Upper lobe of left lung (tissue), 4 donors: ENCODE measurements at regions not wholly inside any gene's neighbourhood (a gene's known extent, or its start where the extent isn't known, plus 50 kb on each side); places are given as distances from the start of the nearest gene placed in this dataset.

Experiments
- EP300 ChIP-seq, 4 donors: sonication (generic); formaldehyde crosslinking; IDR thresholded peaks; one replicate each; pipeline ENCODE4 v1.5.1; 2017; ENCODE audit warnings: antibody characterized with exemption in 4 of 4, control low read depth in 2 of 4
- POLR2A ChIP-seq, 4 donors: fragments of 450-650 bp; IDR thresholded peaks; one replicate each; pipeline ENCODE4 v1.5.1; 2016 to 2017; ENCODE audit warnings: antibody characterized with exemption in 4 of 4, mild to moderate bottlenecking in 2 of 4
- TF ChIP-seq, protein P1 (sequence below), 6 experiments: fragments of 450-650 bp in 4 of 6; fragments of 200-600 bp in 2 of 6; sonication (generic) in 2 of 6; IDR thresholded peaks; one replicate each; pipeline ENCODE4 v1.5.1; 2016 to 2019; ENCODE audit warnings: antibody characterized with exemption in 6 of 6

DNA sequence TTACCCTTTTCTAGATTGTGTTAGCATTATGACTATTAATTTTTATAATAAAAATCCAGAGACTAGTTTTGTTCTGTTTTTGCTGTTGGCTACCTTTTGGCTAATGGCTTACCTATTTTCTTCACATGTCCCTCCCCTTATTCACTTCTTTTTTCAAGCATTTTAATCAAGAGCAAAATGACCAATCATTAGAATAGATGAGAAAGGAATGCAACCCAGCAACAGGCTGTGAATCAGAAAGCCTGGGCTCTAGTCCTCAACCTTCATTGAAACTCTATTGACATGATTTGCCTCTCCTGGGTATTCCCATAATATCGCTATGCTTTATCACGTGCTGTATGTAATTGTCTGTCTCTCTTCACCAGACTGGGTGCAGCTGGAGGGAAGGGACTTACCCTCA lies 370.1 kb downstream of the IRS1 start:
- TF ChIP-seq EP300 (IDR thresholded peaks at IDR 0.05): no peak
- TF ChIP-seq POLR2A (IDR thresholded peaks at IDR 0.05): no peak
- TF ChIP-seq, protein P1, sequence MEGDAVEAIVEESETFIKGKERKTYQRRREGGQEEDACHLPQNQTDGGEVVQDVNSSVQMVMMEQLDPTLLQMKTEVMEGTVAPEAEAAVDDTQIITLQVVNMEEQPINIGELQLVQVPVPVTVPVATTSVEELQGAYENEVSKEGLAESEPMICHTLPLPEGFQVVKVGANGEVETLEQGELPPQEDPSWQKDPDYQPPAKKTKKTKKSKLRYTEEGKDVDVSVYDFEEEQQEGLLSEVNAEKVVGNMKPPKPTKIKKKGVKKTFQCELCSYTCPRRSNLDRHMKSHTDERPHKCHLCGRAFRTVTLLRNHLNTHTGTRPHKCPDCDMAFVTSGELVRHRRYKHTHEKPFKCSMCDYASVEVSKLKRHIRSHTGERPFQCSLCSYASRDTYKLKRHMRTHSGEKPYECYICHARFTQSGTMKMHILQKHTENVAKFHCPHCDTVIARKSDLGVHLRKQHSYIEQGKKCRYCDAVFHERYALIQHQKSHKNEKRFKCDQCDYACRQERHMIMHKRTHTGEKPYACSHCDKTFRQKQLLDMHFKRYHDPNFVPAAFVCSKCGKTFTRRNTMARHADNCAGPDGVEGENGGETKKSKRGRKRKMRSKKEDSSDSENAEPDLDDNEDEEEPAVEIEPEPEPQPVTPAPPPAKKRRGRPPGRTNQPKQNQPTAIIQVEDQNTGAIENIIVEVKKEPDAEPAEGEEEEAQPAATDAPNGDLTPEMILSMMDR (IDR thresholded peaks at IDR 0.05): no peak
